AG08396 (cell line): ENCODE measurements at regions not wholly inside any gene's neighbourhood (a gene's known extent, or its start where the extent isn't known, plus 50 kb on each side); places are given as distances from the start of the nearest gene placed in this dataset.

Source experiments
- DNase-seq: peaks from one replicate; pipeline ENCODE4 v3.0.0; 2012; ENCODE audit warnings: low spot score, mixed read lengths

GRCh38 chr1:184919892-184920291, 54.4 kb downstream of the NIBAN1 start:
- DNase-seq, result no peak

GRCh38 chr1:184915463-184916090, 58.7 kb downstream of the NIBAN1 start:
- no peak for DNase-seq

GRCh38 chr1:184914149-184914548, 60.2 kb downstream of the NIBAN1 start:
- no peak for DNase-seq

- no peak for DNase-seq
These were observed 61.9 kb downstream of the NIBAN1 start for GRCh38 chr1:184912392-184912791.

GRCh38 chr1:184911830-184912229, 62.5 kb downstream of the NIBAN1 start:
- no peak for DNase-seq

- DNase-seq, result no peak
These were observed 63.1 kb downstream of the NIBAN1 start for GRCh38 chr1:184911103-184911745.

GRCh38 chr1:184910691-184911091, 63.6 kb downstream of the NIBAN1 start:
- no peak for DNase-seq

- DNase-seq, result no peak
These were observed 64.3 kb downstream of the NIBAN1 start for GRCh38 chr1:184910005-184910404.

- no peak for DNase-seq
These were observed 65.3 kb downstream of the NIBAN1 start for GRCh38 chr1:184909019-184909418.

GRCh38 chr1:184908506-184908905, 65.8 kb downstream of the NIBAN1 start:
- no peak for DNase-seq

GRCh38 chr1:184907500-184907899, 66.8 kb downstream of the NIBAN1 start:
- no peak for DNase-seq

GRCh38 chr1:184906761-184907160, 67.5 kb downstream of the NIBAN1 start:
- no peak for DNase-seq

GRCh38 chr1:184905601-184906322, 68.5 kb downstream of the NIBAN1 start:
- DNase-seq, result no peak

GRCh38 chr1:184903111-184903692, 71.1 kb downstream of the NIBAN1 start:
- no peak for DNase-seq

GRCh38 chr1:184900507-184900906, 73.8 kb downstream of the NIBAN1 start:
- DNase-seq, result no peak

- no peak for DNase-seq
These were observed 78.3 kb downstream of the NIBAN1 start for GRCh38 chr1:184896000-184896399.

GRCh38 chr1:184895086-184895485, 79.2 kb downstream of the NIBAN1 start:
- DNase-seq, result no peak

- no peak for DNase-seq
These were observed 80.6 kb downstream of the NIBAN1 start for GRCh38 chr1:184893695-184894094.

- DNase-seq, result no peak
These were observed 82.2 kb downstream of the NIBAN1 start for GRCh38 chr1:184892116-184892515.

GRCh38 chr1:184891440-184891839, 82.9 kb downstream of the NIBAN1 start:
- DNase-seq, result no peak

GRCh38 chr1:184890539-184890973, 83.8 kb downstream of the NIBAN1 start:
- no peak for DNase-seq

- no peak for DNase-seq
These were observed 84.4 kb downstream of the NIBAN1 start for GRCh38 chr1:184889902-184890301.

- DNase-seq, result no peak
These were observed 85.1 kb downstream of the NIBAN1 start for GRCh38 chr1:184889166-184889565.
